HG03565 (cell line): ENCODE measurements at regions not wholly inside any gene's neighbourhood (a gene's known extent, or its start where the extent isn't known, plus 50 kb on each side); places are given as distances from the start of the nearest gene placed in this dataset.
"Not testable (repeated sequence)": the region's sequence is repeated elsewhere in the genome, so short reads cannot be mapped to it uniquely, and the experiment has no call there.

Source experiments
- ATAC-seq: cut with Tn5 transposase; IDR thresholded peaks from one replicate; pipeline ENCODE4 v1.9.1; 2021; ENCODE audit warnings: mild to moderate bottlenecking, moderate library complexity; ENCODE audit not compliant: unreplicated experiment

- ATAC-seq: no peak
These were observed 510.4 kb downstream of the ZNF674 start for GRCh38 chrX:46034868-46035267.

GRCh38 chrX:46029777-46030176 lies 515.4 kb downstream of the ZNF674 start:
- no peak for ATAC-seq

- ATAC-seq: no peak
These were observed 528.9 kb downstream of the ZNF674 start for GRCh38 chrX:46016296-46016695.

DNA sequence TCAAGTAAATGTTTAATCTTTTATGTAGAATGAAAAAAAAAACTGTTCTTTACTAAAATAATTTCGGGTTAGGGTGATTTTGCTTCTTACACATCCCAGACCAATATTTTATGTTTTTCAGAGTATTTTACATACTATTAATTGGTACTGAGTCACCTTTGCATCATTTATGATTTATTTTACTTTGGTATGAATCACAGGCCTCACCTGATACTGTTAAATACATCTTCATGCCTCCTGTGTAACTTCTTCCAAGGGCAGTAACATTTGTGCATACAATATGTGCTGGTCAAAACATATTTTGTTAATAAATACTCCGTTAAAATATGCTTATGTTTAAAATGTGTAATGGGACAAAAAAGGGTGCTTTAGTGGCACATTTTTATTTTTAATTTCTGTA lies 529.6 kb downstream of the ZNF674 start:
- no peak for ATAC-seq

DNA sequence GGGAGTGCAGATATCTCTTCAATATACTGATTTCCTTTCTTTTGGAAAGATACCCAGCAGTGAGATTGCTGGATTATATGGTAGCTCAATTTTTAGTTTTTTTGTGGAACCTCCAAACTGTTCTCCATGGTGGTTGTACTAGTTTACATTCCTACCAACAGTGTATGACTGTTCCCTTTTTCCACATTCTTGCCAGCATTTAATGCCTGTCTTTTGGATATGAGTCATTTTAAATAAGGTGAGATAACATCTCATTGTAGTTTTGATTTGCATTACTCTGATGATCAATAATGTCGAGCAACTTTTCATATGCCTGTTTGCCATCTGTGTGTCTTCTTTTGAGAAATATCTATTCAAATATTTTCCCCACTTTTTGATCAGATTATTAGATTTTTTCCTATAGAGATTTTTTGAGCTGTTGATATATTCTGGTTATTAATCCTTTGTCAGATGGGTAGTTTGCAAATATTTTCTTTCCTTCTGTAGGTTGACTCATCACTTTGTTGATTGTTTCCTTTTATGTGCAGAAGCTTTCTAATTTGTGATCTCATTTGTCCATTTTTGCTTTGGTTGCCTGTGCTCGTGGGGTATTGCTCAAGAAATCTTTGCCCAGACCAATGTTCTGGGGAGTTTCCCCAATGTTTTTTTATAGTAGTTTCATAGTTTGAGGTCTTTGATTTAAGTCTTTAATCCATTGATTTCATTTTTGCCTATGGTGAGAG lies 552.7 kb downstream of the ZNF674 start:
- ATAC-seq: no peak

DNA sequence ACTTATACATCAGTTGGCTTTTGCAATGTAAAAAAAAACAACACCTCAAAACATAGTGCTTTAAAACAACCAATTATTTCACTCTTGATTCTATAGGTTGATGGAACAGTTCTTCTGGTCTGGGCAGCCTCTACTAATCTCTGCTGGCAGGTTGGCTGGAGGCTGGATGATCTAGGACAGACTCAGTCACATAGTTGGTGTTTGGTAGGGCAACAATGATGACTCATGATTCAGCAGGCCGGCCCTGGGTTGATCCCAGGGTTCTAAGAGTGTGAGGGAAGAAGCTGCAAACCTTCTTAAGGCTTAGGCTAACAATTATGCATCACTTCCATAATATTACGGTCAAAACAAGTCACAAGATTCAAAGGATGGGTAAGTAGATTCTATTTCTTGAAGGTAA lies 558.2 kb downstream of the ZNF674 start:
- no peak for ATAC-seq

GRCh38 chrX:45986081-45986480 lies 559.1 kb downstream of the ZNF674 start:
- no peak for ATAC-seq

DNA sequence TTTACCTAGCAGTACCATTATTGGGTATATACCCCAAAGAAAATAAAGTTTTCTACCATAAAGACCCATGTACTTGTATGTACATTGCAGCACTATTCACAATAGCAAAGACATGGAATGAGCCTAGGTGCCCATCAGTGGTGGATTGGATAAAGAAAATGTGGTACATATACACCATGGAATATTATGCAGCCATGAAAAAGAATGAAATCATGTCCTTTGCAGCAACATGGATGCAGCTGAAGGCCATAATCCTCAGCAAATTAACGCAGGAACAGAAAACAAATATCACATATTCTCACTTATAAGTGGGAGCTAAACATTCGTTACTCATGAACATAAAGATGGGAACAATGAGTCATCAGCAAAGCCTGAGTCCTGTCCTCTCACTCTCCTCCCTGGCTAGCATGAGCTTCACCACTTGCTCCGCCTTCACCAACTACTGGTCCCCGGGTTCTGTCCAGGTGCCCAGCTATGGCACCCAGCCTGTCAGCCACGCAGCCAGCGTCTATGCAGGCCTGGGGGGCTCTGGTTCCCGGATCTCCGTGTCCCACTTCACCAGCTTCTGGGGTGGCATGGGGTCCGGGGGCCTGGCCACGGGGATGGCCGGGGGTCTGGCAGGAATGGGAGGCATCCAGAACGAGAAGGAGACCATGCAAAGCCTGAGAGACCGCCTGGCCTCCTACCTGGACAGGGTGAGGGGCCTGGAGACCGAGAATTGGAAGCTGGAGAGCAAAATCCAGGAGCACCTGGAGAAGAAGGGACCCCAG lies 562.1 kb downstream of the ZNF674 start:
- ATAC-seq: not testable (repeated sequence)

GRCh38 chrX:45980726-45981125 lies 564.5 kb downstream of the ZNF674 start:
- no peak for ATAC-seq

DNA sequence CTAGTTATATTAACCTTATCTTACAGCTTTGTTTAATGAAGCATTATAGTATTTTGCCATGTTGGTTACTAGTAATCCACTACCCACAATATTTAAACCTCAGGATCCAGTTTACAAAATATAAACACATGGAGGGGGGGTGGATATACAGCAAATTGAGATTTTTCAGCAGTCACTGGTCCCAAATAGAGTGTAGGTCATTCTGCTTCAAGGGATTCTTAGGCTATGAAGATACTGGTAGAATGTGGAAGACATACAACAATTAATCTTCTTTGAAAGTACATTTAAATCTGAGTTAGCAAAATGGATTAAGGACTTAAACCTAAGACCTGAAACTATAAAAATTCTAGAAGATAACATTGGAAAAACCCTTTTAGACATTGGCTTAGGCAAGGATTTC lies 569.6 kb downstream of the ZNF674 start:
- ATAC-seq: no peak

GRCh38 chrX:45972636-45973035 lies 572.6 kb downstream of the ZNF674 start:
- no peak for ATAC-seq

GRCh38 chrX:45959567-45959966 lies 585.7 kb downstream of the ZNF674 start:
- no peak for ATAC-seq

GRCh38 chrX:45956191-45956870 lies 588.9 kb downstream of the ZNF674 start:
- ATAC-seq: no peak

- ATAC-seq: no peak
These were observed 589.6 kb downstream of the ZNF674 start for GRCh38 chrX:45955661-45956060.

DNA sequence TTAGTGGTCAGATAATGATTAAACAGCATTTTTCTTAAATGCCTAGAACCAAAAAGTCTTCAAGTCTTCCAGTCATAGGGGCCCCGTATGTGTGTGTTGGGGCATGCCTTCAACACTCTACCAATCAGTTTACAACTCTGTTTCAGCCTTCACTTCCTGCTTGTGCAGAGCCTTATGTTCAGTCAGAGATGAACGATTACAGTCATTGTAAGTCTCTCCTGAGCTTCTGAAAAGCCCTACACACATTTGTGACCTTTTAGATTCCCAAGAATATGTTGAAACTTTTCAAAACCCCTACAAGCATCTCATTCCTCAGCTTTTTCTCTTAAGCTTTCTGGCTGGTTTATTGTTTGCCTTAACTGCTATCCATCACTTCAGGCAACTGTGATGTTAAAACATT lies 591.2 kb downstream of the ZNF674 start:
- ATAC-seq: no peak

DNA sequence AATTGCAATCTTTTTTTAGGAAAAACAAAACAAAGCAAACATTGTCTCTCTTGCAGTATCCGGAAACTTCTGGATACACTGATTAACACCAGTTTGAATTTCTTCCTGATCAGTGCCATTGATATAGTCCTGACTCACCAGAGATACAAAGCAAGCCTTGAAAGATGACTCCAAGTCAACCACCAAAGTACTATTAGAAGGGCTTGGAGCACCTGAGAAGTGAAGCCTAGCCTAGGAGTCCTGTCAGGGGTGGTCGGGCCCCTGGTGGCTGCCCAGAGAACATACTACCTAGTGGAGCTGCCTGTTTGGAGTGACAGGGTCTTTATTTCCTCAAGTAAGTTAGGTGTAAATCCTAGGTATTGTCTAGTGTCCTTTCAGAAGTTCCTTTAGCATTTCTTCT lies 593.2 kb downstream of the ZNF674 start:
- ATAC-seq: no peak

- no peak for ATAC-seq
These were observed 609.8 kb downstream of the ZNF674 start for GRCh38 chrX:45935408-45935807.

- no peak for ATAC-seq
These were observed 632.9 kb downstream of the ZNF674 start for GRCh38 chrX:45912316-45912715.

- ATAC-seq: no peak
These were observed 637.4 kb downstream of the ZNF674 start for GRCh38 chrX:45907786-45908185.

- ATAC-seq: no peak
These were observed 641.4 kb downstream of the ZNF674 start for GRCh38 chrX:45903781-45904201.

- ATAC-seq: no peak
These were observed 644.2 kb downstream of the ZNF674 start for GRCh38 chrX:45900766-45901615.
